GM12873 (cell line): ENCODE measurements at regions not wholly inside any gene's neighbourhood (a gene's known extent, or its start where the extent isn't known, plus 50 kb on each side); places are given as distances from the start of the nearest gene placed in this dataset.

Experiments used
- TF ChIP-seq, protein P1 (sequence below): IDR thresholded peaks from 2 replicates; pipeline ENCODE4 v1.5.1; 2012; ENCODE audit warnings: low read depth, mild to moderate bottlenecking, moderate library complexity, low read length, control low read depth; ENCODE audit not compliant: insufficient read depth; ENCODE audit errors: missing control alignments

DNA sequence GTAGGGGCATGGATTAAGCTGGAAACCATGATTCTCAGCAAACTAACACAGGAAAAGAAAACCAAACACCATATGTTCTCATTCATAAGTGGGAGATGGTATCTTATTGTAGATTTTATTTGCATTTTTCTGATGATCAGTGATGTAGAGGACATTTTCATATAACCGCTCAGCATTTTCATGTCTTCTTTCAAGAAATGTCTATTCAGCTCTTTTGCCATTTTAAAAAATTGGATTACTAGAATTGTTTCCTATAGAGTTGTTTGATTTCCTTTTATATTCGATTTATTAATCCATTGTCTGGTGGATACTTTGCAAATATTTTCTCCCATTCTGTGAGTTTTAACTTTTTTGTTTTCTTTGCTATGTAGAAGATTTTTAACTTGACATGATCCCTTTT, 682.2 kb upstream of the BCHE start:
- TF ChIP-seq, protein P1, sequence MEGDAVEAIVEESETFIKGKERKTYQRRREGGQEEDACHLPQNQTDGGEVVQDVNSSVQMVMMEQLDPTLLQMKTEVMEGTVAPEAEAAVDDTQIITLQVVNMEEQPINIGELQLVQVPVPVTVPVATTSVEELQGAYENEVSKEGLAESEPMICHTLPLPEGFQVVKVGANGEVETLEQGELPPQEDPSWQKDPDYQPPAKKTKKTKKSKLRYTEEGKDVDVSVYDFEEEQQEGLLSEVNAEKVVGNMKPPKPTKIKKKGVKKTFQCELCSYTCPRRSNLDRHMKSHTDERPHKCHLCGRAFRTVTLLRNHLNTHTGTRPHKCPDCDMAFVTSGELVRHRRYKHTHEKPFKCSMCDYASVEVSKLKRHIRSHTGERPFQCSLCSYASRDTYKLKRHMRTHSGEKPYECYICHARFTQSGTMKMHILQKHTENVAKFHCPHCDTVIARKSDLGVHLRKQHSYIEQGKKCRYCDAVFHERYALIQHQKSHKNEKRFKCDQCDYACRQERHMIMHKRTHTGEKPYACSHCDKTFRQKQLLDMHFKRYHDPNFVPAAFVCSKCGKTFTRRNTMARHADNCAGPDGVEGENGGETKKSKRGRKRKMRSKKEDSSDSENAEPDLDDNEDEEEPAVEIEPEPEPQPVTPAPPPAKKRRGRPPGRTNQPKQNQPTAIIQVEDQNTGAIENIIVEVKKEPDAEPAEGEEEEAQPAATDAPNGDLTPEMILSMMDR = no peak

DNA sequence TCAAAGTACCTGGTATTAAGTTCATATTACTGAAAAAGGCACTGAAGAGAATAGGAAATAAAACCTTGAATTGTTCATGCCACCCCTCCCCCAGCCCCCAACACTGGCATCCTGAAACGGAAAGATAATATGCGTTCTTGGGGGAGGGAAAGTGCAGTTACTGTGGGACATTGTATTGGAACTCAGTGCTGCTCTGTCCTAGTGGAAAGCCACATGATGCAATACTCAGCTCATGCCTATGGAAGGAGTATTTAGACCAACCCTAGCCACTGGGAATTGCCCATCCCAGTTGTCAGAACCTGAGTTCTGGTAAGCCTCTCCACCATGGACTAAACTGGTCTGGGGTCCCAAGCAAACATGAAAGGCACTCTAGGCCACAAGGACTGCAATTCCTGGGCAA, 680.8 kb upstream of the BCHE start:
- TF ChIP-seq, protein P1 = no peak

DNA sequence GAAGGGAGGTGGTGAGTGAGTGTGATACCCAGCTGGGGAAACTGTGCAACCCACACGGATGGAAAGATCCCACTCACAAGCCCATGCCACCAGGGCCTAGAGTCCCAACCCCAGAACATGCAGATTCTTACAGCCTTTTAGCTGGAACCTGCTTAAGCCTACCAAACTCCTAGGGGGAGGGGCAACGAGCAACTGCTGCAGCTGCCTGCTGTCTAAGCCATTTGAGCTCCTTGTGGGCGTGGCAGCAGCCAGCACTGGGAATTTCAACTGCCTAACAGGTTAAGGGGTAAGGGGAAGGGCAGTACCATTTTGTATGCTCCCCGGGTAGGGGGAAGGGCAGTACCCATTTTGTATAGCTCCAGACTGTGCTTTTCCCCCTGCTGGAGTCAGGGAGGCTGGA, 673.2 kb upstream of the BCHE start:
- TF ChIP-seq, protein P1 = no peak

DNA sequence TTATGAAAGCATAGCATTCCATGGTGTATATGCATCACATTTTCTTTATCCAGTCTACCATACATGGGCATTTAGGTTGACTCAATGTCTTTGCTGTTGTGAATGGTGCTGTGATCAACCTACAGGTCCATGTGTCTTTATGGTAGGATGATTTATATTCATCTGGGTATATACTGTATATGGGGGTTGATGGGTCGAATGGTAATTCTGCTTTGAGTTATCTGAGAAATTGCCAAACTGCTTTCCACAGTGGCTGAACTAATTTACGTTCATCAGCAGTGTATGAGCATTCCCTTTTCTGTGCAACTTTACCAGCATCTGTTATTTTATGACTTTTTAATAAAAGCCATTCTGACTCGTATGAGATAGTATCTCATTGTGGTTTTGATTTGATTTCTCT, 662.4 kb upstream of the BCHE start:
- TF ChIP-seq, protein P1 = no peak

DNA sequence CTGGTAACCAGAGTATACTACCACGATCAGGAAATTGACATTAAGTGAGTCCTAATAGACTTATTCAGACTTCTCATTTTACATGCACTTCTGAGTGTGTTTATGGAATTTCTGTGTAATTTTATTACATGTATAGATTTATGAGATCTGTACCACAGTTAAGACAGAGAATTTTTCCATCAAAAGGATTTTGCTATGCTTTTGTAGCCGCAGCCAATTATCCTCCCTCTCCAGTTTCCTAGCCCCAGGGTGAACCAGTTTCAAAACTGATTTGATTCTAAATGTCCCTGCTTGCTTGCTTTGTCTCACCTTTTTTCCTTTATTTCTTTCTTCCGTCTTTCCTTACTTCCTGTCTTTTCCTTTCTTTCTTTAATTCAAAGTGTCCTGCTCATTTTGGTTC, 661.2 kb upstream of the BCHE start:
- TF ChIP-seq, protein P1 = no peak

DNA sequence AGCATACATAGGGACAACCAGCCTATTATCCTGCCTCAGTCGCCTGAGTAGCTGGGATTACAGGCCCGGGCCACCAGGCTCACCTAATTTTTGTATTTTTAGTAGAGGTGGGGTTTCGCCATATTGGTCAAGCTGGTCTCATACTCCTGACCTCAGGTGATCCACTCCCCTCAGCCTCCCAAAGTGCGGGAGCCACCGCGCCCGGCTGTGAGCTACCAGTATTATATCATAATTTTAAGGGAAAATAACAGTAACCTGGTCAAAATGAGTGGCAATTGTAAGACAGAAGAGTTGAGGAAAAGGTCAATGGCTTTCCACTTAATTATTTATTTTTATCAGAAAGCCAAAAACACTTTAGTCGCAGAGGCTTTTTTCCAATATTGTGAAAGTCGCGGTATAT, 652.6 kb upstream of the BCHE start:
- TF ChIP-seq, protein P1 = no peak

DNA sequence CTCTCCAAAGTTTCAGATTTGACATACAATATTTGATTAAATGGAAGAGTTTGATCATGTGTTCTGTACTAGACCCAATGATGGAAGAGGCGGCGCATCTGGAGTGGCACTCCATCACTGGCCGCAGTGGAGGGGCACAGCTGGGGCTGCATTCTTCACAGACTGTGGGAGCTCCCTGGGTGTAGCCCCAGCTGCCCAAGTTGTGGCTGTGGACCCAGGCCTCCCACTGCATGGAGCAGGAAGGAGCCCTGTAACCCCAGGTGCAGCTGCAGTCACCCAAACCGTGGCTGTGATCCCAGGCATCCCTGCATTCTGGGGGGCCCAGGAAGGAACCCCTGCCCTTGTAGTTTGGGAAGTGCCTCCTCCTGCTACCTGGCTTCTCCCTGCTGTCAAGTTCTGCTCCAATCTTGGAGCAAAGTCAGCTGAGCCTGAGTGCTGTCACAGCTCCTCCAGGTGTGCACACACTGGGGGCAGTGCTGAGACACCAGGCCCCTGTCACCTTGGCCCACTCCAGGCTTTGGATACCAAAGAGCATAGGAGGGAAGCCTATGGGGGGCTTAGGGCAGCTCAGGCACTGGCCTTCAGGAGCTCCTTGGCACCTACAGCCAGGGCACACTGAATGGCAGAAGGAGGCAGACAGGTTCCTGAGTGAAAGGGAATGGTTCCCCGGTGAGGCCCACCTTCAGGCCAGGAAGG, 651.9 kb upstream of the BCHE start:
- TF ChIP-seq, protein P1 = no peak
